GM12878 (cell line): ENCODE measurements at regions not wholly inside any gene's neighbourhood (a gene's known extent, or its start where the extent isn't known, plus 50 kb on each side); places are given as distances from the start of the nearest gene placed in this dataset.

Experiments
- ATAC-seq: fragments of 200-7000 bp; cut with Tn5 transposase; 3 replicates; pipeline ENCODE4 v1.9.1; 2020; ENCODE audit warnings: mild to moderate bottlenecking, moderate library complexity
- BruUV-seq: library from RNA; stranded (reverse); fragments of 400-500 nt; replicated peaks from 2 replicates; lab custom pipeline; 2021; lab: Mats Ljungman, UMichigan
- CTCF ChIA-PET: fragments of 300-600 bp; sonication (Branson Sonifier 250); formaldehyde crosslinking; extraction: SDS; loops from one replicate; lab custom pipeline; 2021; ENCODE audit warnings: inconsistent platforms; lab: Yijun Ruan, JAX
- POLR2A ChIA-PET: fragments of 350-600 bp; formaldehyde crosslinking; extraction: SDS; loops from one replicate; lab custom pipeline; 2021; ENCODE audit warnings: inconsistent platforms; lab: Charles Lee
- RAD21 ChIA-PET: fragments of 300-600 bp; sonication (Branson Sonifier 250); formaldehyde crosslinking; loops from one replicate; lab custom pipeline; 2023; ENCODE audit warnings: antibody characterized with exemption; ENCODE audit not compliant: unreplicated experiment; lab: Charles Lee
- SMC1A ChIA-PET: fragments of 300-600 bp; sonication (Branson Sonifier 250); formaldehyde crosslinking; loops from one replicate; lab custom pipeline; 2023; ENCODE audit not compliant: unreplicated experiment, uncharacterized antibody; lab: Charles Lee
- DNase-seq: peaks from one replicate; pipeline ENCODE4 v3.0.0-alpha.2; 2011; ENCODE audit warnings: low read depth, low spot score
- FAIRE-seq: peaks from 3 replicates; lab custom pipeline; 2011; peaks lifted over from hg19 to GRCh38; lab: Jason Lieb, UNC
- H2AFZ ChIP-seq: 2 replicates; pipeline ENCODE4 v1.6.0; 2011; ENCODE audit warnings: low read depth, low read length, control low read depth; ENCODE audit not compliant: control insufficient read depth
- H3K27ac ChIP-seq: 2 replicates; pipeline ENCODE4 v1.5.1; 2011; ENCODE audit warnings: control low read depth; ENCODE audit not compliant: control insufficient read depth, insufficient read depth
- H3K27me3 ChIP-seq, 2 experiments: replicated peaks in 1 of 2; 2 replicates each; pipeline versions ENCODE4 v1.6.0 to v1.6.1; 2011; ENCODE audit warnings: low read length in 1 of 2; ENCODE audit not compliant: control insufficient read depth in 2 of 2, insufficient read depth in 2 of 2
- H3K36me3 ChIP-seq, 2 experiments: 2 replicates each; pipeline ENCODE4 v1.5.1; 2011; ENCODE audit warnings: low read length in 1 of 2; ENCODE audit not compliant: control insufficient read depth in 2 of 2, insufficient read depth in 2 of 2
- H3K4me1 ChIP-seq: 2 replicates; pipeline ENCODE4 v1.6.1; 2011; ENCODE audit warnings: mild to moderate bottlenecking, low read length, moderate library complexity, mixed read lengths; ENCODE audit not compliant: control insufficient read depth, insufficient read depth
- H3K4me2 ChIP-seq: 2 replicates; pipeline ENCODE4 v1.6.0; 2011; ENCODE audit warnings: control low read depth; ENCODE audit not compliant: control insufficient read depth, insufficient read depth
- H3K4me3 ChIP-seq: fragments of 200-600 bp; sonication (generic); 2 replicates; pipeline ENCODE4 v1.5.1; 2016
- H3K79me2 ChIP-seq: 2 replicates; pipeline ENCODE4 v1.6.0; 2011; ENCODE audit warnings: low read length; ENCODE audit not compliant: control insufficient read depth, insufficient read depth
- H3K9ac ChIP-seq: 2 replicates; pipeline ENCODE4 v1.8.0; 2011; ENCODE audit warnings: low read length, control low read depth, mixed read lengths; ENCODE audit not compliant: control insufficient read depth, insufficient read depth
- H3K9me3 ChIP-seq: replicated peaks from 3 replicates; pipeline ENCODE4 v1.5.1; 2011; ENCODE audit warnings: mild to moderate bottlenecking, low read length; ENCODE audit not compliant: control insufficient read depth, insufficient read depth
- H4K20me1 ChIP-seq: 2 replicates; pipeline ENCODE4 v1.6.0; 2011; ENCODE audit not compliant: control insufficient read depth, insufficient read depth
- ASH2L ChIP-seq: fragments of 300-600, 200-600 bp; sonication (generic); IDR thresholded peaks from 2 replicates; pipeline ENCODE4 v1.6.1; 2017; ENCODE audit warnings: low read depth, mild to moderate bottlenecking, borderline replicate concordance
- ATF3 ChIP-seq: IDR thresholded peaks from 2 replicates; pipeline ENCODE4 v1.6.1; 2011; ENCODE audit warnings: low read depth, mild to moderate bottlenecking, low read length, moderate library complexity, borderline replicate concordance; ENCODE audit errors: extremely low read depth
- CBFB ChIP-seq: IDR thresholded peaks from 2 replicates; pipeline ENCODE4 v1.6.1; 2016; ENCODE audit warnings: antibody characterized with exemption, low read depth
- CEBPB ChIP-seq, 2 experiments: fragments of 150-350 bp in 1 of 2; IDR thresholded peaks; 2 replicates each; pipeline ENCODE4 v1.6.1; 2012 to 2014; ENCODE audit warnings: low read depth in 2 of 2, low read length in 2 of 2, borderline replicate concordance in 1 of 2, inconsistent platforms in 1 of 2
- JUNB ChIP-seq: IDR thresholded peaks from 2 replicates; pipeline ENCODE4 v1.6.1; 2016; ENCODE audit warnings: antibody characterized with exemption, mild to moderate bottlenecking
- MEF2B ChIP-seq: fragments of 450-650 bp; IDR thresholded peaks from 2 replicates; pipeline ENCODE4 v1.6.1; 2018; ENCODE audit warnings: mild to moderate bottlenecking, moderate library complexity; ENCODE audit not compliant: partially characterized antibody, poor library complexity, severe bottlenecking
- MTA3 ChIP-seq: IDR thresholded peaks from 2 replicates; pipeline ENCODE4 v1.6.1; 2012; ENCODE audit warnings: low read length, inconsistent platforms, borderline replicate concordance
- NFYA ChIP-seq: IDR thresholded peaks from 2 replicates; pipeline ENCODE4 v1.6.1; 2011; ENCODE audit warnings: low read depth, mild to moderate bottlenecking, low read length, improper control_type of control experiment, borderline replicate concordance
- NRF1 ChIP-seq: conservative IDR thresholded peaks from 2 replicates; pipeline ENCODE4 v1.6.1; 2011; ENCODE audit warnings: mild to moderate bottlenecking, low read depth, low read length, improper control_type of control experiment
- SIN3A ChIP-seq: IDR thresholded peaks from 2 replicates; pipeline ENCODE4 v1.6.1; 2012; ENCODE audit warnings: low read depth, low read length, improper control_type of control experiment
- WGBS: methylation state at CpG from one replicate; pipeline ENCODE4 v1.1.6; 2016; ENCODE audit warnings: low lambda C conversion rate; ENCODE audit not compliant: insufficient replicate concordance, insufficient coverage; ENCODE audit errors: missing lambda C conversion rate; 5-methylcytosine and 5-hydroxymethylcytosine counted together
- in situ Hi-C: fragments of 300-500 bp; cut with MboI; formaldehyde crosslinking; loops from 9 replicates; pipeline ENCODE4 v1.14.3; 2018; ENCODE audit warnings: mixed read lengths
- intact Hi-C: fragments of 100-400 bp; cut with micrococcal nuclease; formaldehyde crosslinking; loops from one replicate; pipeline ENCODE4 v1.14.2; 2022; ENCODE audit not compliant: unreplicated experiment

- Histone ChIP-seq H3K36me3 (no peaks in the 10 kb centered on the region), H3K4me3 (no peak overlapping the region), H3K4me1 (no peaks in the 10 kb centered on the region), H3K27me3 (no peaks in the 10 kb centered on the region), H4K20me1 (no peaks in the 10 kb centered on the region), H3K79me2 (no peaks in the 10 kb centered on the region), H3K9me3 (no peaks in the 10 kb centered on the region), H3K27ac (no peak overlapping the region), H2AFZ (no peak overlapping the region), H3K9ac (no peak overlapping the region), H3K4me2 (no peak overlapping the region)
- intact Hi-C loops (no loop called here), in situ Hi-C loops (no loop called here)
- FAIRE-seq (no peak), ATAC-seq (0 out of 3 replicates have a peak, but pooled peaks have one; percentile 24), DNase-seq (no peak)
- CTCF ChIA-PET = no interaction called here
- TF ChIP-seq MEF2B (no peak), CEBPB (IDR thresholded peaks at IDR 0.05; ENCODE audit: borderline replicate concordance in 1 of 2, low read depth in 2 of 2, low read length in 2 of 2) (no peak), JUNB (no peak), SIN3A (no peak), NFYA (no peak), MTA3 (no peak), ATF3 (no peak), NRF1 (no peak), CBFB (no peak), ASH2L (no peak)
- 8% methylated on average over 5 of the region's 5 CpGs for WGBS
- SMC1A ChIA-PET = interaction anchor here (1.3 kb wide), 1 partner anchor 159 kb away, joined by 3 read pairs; no protein-coding TSS in a partner anchor
- POLR2A ChIA-PET = no interaction called here
- BruUV-seq = no TSS peak
- RAD21 ChIA-PET = no interaction called here
Observed at GRCh38 chr12:66851134-66851533, 172.3 kb upstream of the GRIP1 start.
